Lower leg skin (tissue), 4 donors: ENCODE measurements at regions not wholly inside any gene's neighbourhood (a gene's known extent, or its start where the extent isn't known, plus 50 kb on each side); places are given as distances from the start of the nearest gene placed in this dataset.

Experiments used
- DNase-seq, 2 donors: peaks; one replicate each; pipeline ENCODE4 v3.0.0-alpha.2; 2019; ENCODE audit warnings: low spot score in 2 of 2
- H3K4me3 ChIP-seq: fragments of 200-600 bp; sonication (generic); 2 replicates; pipeline ENCODE4 v1.5.1; 2017; ENCODE audit warnings: mild to moderate bottlenecking, low read depth; ENCODE audit not compliant: poor library complexity, severe bottlenecking
- CTCF ChIP-seq, 3 donors: fragments of 450-650 bp; IDR thresholded peaks; one replicate each; pipeline ENCODE4 v1.5.1; 2016; ENCODE audit warnings: antibody characterized with exemption in 3 of 3, mild to moderate bottlenecking in 3 of 3, moderate library complexity in 2 of 3
- POLR2A ChIP-seq, 2 donors: fragments of 450-650 bp; IDR thresholded peaks; one replicate each; pipeline ENCODE4 v1.6.1; 2016 to 2017; ENCODE audit warnings: antibody characterized with exemption in 2 of 2, mild to moderate bottlenecking in 1 of 2, moderate library complexity in 1 of 2
- WGBS, 2 donors: methylation state at CpG; one replicate each; pipeline ENCODE4 v1.1.5; 2018; 5-methylcytosine and 5-hydroxymethylcytosine counted together
- intact Hi-C: fragments of 100-400 bp; cut with DNase I; formaldehyde crosslinking; loops from one replicate; pipeline ENCODE4 v1.15.0; 2023; ENCODE audit warnings: low total_unique reads

GRCh38 chr3:94671078-94671477, 608.2 kb downstream of the NSUN3 start:
- TF ChIP-seq POLR2A (IDR thresholded peaks at IDR 0.05) (no peak), CTCF (IDR thresholded peaks at IDR 0.05) (no peak)
- intact Hi-C loops, result no loop called here
- no peak for DNase-seq
- no peak overlapping the region for H3K4me3 ChIP-seq

DNA sequence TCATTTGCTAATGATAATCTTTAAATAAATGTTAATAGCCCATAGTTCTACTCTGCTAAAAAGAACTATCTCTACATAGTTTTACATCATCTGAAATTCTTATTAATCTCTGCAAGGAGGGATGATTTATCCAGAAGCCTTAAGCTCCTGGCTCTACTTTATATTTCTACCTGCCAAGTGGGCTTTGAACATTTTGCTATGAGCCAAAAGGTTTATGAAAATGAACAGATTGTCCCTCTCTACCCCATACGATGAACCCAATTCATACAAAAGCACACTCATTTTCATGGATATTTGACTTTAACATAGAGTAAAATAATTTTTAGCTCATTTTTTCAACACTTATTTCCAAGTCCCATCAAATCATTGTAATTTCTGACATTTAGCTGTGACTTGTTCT, 611.0 kb downstream of the NSUN3 start:
- no peak for TF ChIP-seq POLR2A (IDR thresholded peaks at IDR 0.05)
- no peak for TF ChIP-seq CTCF (IDR thresholded peaks at IDR 0.05)
- H3K4me3 ChIP-seq, result no peak overlapping the region
- 81 to 92% methylated on average over 1 of the region's 1 CpG for WGBS, 2 donors
- no peak for DNase-seq
- intact Hi-C loops, result no loop called here

GRCh38 chr3:94686208-94686607, 623.3 kb downstream of the NSUN3 start:
- no peak for DNase-seq
- TF ChIP-seq CTCF (IDR thresholded peaks at IDR 0.05), result no peak
- no peak for TF ChIP-seq POLR2A (IDR thresholded peaks at IDR 0.05)

GRCh38 chr3:94693997-94694640, 631.3 kb downstream of the NSUN3 start:
- H3K4me3 ChIP-seq, result no peak overlapping the region
- no peak for DNase-seq
- WGBS, 2 donors, result 47 to 50% methylated on average over 5 of the region's 5 CpGs
- intact Hi-C loops, result no loop called here
- no peak for TF ChIP-seq CTCF (IDR thresholded peaks at IDR 0.05)
- TF ChIP-seq POLR2A (IDR thresholded peaks at IDR 0.05), result no peak

More at GRCh38 chr3:94686208-94686607, 623.3 kb downstream of the NSUN3 start:
- no peak overlapping the region for H3K4me3 ChIP-seq
- WGBS, 2 donors, result 73 to 91% methylated on average over 1 of the region's 1 CpG
- intact Hi-C loops, result no loop called here

DNA sequence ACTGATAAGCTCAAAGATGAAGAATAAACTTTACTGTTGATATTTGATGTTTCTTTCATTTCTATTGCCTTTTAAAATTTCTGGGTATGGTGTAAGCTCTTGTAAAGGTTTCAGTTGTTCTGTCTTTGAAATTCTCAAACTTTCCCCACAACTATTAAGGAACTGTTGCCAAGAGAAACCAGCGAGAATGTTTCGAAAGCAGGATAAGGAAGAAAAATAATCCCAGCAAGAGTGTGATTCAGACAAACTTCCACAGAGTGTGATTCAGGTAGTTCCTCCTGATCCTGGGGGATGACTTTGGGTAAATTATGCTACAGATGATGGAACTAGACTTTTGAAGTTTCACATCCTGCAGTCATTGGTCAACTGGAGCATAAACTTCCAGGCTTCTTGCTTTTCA, 632.0 kb downstream of the NSUN3 start:
- intact Hi-C loops, result no loop called here
- TF ChIP-seq POLR2A (IDR thresholded peaks at IDR 0.05) (no peak), CTCF (IDR thresholded peaks at IDR 0.05) (no peak)
- 66 to 85% methylated on average over 2 of the region's 2 CpGs for WGBS, 2 donors
- no peak for DNase-seq
- H3K4me3 ChIP-seq, result no peak overlapping the region

DNA sequence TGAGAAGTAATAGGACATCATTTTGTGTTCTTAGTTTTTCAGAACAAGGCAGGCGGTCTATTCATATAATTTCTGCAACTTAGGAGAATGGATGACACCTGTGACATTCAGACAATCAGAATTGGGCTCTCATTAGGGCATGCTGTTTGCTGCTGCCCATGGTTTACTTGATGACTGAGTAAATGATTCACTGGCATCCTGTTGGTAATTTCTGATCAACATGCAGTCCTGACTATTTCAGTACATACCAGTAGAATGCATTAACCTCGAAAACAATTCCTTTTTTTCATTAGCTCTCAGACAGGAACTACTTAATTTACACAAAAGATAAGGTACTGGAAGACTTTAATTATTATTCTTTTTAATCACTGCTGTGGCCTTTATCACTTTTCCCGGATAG, 641.6 kb downstream of the NSUN3 start:
- 51 to 70% methylated on average over 3 of the region's 3 CpGs for WGBS, 2 donors
- DNase-seq, result no peak
- H3K4me3 ChIP-seq, result no peak overlapping the region
- intact Hi-C loops, result no loop called here
- TF ChIP-seq CTCF (IDR thresholded peaks at IDR 0.05), result no peak
- no peak for TF ChIP-seq POLR2A (IDR thresholded peaks at IDR 0.05)
